Ecto neural progenitor cell (in vitro differentiated cells): ENCODE measurements at regions not wholly inside any gene's neighbourhood (a gene's known extent, or its start where the extent isn't known, plus 50 kb on each side); places are given as distances from the start of the nearest gene placed in this dataset.

Experiments
- DNase-seq: peaks from one replicate; pipeline ENCODE4 v3.0.0-alpha.2; 2018; ENCODE audit warnings: low spot score

GRCh38 chr5:121189342-121190305 is 662.1 kb upstream of the FTMT start:
- no peak for DNase-seq

- DNase-seq = no peak
These were observed 652.3 kb upstream of the FTMT start for GRCh38 chr5:121199216-121199999.

- DNase-seq = no peak
These were observed 633.6 kb upstream of the FTMT start for GRCh38 chr5:121218086-121218485.

- DNase-seq = no peak
These were observed 630.2 kb upstream of the FTMT start for GRCh38 chr5:121221483-121221882.

- DNase-seq = no peak
These were observed 624.9 kb upstream of the FTMT start for GRCh38 chr5:121226765-121227164.

GRCh38 chr5:121239951-121240350 is 611.7 kb upstream of the FTMT start:
- DNase-seq = no peak

- no peak for DNase-seq
These were observed 604.7 kb upstream of the FTMT start for GRCh38 chr5:121246971-121247370.

- DNase-seq = no peak
These were observed 599.7 kb upstream of the FTMT start for GRCh38 chr5:121251954-121252353.

GRCh38 chr5:121257621-121258020 is 594.1 kb upstream of the FTMT start:
- DNase-seq = no peak

GRCh38 chr5:121263456-121263855 is 588.2 kb upstream of the FTMT start:
- no peak for DNase-seq

GRCh38 chr5:121264605-121265004 is 587.1 kb upstream of the FTMT start:
- no peak for DNase-seq

GRCh38 chr5:121271546-121271945 is 580.1 kb upstream of the FTMT start:
- no peak for DNase-seq

- no peak for DNase-seq
These were observed 577.7 kb upstream of the FTMT start for GRCh38 chr5:121273833-121274433.

GRCh38 chr5:121279801-121280200 is 571.9 kb upstream of the FTMT start:
- no peak for DNase-seq

- DNase-seq = no peak
These were observed 565.7 kb upstream of the FTMT start for GRCh38 chr5:121285801-121286521.

- no peak for DNase-seq
These were observed 562.9 kb upstream of the FTMT start for GRCh38 chr5:121288781-121289180.

- no peak for DNase-seq
These were observed 559.0 kb upstream of the FTMT start for GRCh38 chr5:121292664-121293063.

- no peak for DNase-seq
These were observed 555.3 kb upstream of the FTMT start for GRCh38 chr5:121296356-121296755.

GRCh38 chr5:121299153-121299552 is 552.5 kb upstream of the FTMT start:
- DNase-seq = no peak

GRCh38 chr5:121304838-121305237 is 546.8 kb upstream of the FTMT start:
- no peak for DNase-seq

- no peak for DNase-seq
These were observed 537.8 kb upstream of the FTMT start for GRCh38 chr5:121313886-121314285.

- no peak for DNase-seq
These were observed 535.9 kb upstream of the FTMT start for GRCh38 chr5:121315786-121316185.
